ENCODE measurements at regions not wholly inside any gene's neighbourhood (a gene's known extent, or its start where the extent isn't known, plus 50 kb on each side); places are given as distances from the start of the nearest gene placed in this dataset.

DNA sequence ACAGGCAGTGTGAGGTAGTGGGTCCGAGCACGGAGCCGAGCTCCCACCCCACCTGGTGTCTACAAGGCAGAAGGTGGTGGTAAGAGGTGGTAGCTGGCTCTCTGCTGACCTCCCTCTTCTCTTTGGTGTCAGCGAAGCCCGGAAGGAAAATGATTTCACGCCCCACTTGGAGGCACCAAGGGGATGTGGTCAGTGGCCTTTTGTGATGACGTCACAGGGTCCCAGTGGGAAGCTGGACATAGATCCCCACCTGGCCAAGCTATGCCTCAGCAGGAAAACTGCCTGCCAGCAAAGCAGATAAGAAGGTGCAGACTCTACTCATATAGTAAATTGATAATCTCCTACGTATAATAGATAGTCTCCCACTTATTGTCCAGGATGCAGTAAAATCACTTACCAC, 183.7 kb upstream of the ALKAL2 start:
- no peak for DNase-seq

DNA sequence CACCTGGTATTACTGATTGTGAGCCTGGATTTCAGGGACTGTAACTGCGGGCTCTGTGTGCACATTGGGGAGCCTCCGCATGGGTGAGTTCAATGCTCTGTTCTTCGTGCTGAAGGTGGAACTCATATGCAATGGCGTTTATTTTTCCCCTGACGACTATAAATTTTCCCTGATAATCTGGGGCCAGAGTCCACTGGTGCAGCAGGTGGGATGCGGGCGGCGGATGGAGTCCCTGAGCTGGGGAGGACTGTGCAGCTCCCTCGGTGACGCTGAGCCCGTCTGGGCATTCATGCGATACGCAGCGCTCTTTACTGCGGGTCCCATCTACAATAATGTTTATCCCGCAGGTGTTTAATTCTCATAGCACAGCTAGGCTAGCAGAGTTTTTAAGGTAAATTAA, 181.6 kb upstream of the ALKAL2 start:
- DNase-seq: no peak

GRCh38 chr2:468648-469336, 180.9 kb upstream of the ALKAL2 start:
- DNase-seq: no peak

DNA sequence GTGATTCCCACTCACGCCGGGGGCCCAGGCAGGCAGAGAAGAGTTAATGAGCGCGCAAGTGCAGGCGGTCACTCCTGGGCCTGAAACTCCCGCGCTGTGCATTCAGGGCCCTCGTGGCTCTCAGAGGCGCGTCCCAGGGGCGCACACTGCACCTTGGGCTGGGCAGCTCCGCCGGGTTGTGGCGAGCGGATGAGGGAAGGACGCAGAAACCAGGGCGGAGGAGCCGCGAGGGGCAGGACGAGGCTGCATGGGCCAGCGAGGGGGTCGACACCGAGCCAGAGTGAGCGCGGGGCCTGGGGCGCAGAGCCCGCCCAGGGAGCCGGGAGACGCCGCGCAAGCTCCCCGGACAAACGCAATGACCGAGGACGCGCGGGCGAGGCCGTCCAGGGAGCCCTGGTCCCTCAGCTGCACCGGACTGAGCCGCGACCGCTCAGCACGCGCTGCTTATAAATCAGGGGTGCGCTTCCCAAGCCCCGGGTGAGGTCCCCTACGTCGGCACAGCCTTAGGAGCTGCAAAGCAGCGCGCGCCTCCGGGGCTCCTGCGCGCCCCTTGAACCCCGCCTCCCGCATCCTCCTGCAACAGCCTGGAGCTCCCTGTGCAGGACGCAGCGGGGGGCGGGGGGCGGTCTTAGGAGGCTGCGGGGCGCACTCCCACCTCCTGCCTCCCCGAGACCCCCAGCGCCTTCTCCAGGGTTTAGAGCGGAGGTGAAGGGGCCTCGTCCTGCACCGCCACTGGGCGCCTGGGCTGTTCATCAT, 180.2 kb upstream of the ALKAL2 start:
- no peak for DNase-seq

GRCh38 chr2:467543-467891, 179.6 kb upstream of the ALKAL2 start:
- no peak for DNase-seq

- no peak for DNase-seq
These were observed 179.2 kb upstream of the ALKAL2 start for GRCh38 chr2:467101-467500.

- no peak for DNase-seq
These were observed 176.8 kb upstream of the ALKAL2 start for GRCh38 chr2:464562-465309.

DNA sequence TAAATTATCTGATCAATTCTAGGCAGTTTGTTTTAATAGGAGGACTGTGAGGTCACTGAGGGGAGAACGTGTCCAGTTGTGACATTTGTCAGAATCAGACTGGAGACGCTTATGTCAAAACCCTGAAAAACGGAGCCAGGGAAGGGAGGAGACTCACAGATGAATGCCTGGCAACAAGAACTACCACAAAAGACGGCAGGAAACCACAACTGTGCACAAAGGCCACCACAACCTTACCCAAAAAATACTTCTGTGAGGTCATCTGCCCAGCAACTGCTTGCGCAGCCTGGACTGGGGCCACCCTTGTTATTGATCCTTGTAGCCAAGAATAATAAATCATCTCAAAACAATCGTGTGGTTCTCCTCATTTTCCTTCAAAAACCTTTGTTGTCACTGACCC, 173.0 kb upstream of the ALKAL2 start:
- no peak for DNase-seq

DNA sequence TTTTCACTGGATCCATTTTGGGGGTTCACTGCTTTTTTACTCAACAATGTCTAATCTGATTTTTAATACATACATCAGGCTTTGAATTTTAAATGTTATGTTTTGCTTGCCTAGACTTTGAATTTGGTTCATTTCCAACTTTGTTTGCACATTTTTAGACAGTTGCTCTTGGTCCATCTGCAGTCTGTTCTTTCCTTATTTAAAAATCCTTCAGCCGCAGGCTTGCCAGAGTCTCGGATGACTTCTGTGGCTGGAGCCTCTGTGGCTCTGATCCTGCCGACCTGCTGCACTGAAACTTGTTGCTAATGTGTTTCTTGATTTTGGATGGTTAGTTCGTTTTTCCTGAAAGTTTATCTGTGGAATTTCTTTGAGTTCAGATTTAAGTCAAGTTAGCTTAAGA, 172.0 kb upstream of the ALKAL2 start:
- no peak for DNase-seq

- DNase-seq: no peak
These were observed 170.5 kb upstream of the ALKAL2 start for GRCh38 chr2:458425-458815.

DNA sequence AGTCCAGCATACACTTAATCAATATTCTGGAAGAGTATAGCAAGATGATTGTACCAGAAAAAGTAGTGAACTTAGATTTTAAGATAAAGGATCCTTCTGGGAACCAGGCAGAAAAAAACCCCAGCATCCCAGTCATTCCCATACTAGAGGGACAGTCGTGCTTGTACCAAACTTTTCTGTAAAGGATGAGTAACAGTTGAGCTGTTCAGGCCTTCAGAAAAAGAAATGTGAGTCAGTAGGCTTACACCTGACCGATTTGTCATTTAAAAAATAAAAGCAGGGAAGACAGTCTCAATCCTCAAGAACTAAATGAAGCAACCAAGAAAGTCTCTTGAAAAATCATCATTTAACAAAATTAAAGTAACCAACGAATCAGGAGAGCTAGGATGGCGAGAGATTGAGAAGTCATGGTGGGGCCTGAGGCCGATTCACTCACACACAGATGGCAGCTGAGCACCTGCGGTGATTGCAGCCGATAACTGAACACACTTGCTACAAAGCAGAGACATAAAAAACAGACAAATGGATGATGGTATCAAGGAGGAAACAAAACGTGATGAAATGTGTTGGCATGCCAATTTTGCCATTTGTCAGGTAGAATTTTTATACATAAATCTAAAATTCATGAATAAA, 170.0 kb upstream of the ALKAL2 start:
- DNase-seq: no peak

- DNase-seq: no peak
These were observed 169.4 kb upstream of the ALKAL2 start for GRCh38 chr2:457262-457661.

DNA sequence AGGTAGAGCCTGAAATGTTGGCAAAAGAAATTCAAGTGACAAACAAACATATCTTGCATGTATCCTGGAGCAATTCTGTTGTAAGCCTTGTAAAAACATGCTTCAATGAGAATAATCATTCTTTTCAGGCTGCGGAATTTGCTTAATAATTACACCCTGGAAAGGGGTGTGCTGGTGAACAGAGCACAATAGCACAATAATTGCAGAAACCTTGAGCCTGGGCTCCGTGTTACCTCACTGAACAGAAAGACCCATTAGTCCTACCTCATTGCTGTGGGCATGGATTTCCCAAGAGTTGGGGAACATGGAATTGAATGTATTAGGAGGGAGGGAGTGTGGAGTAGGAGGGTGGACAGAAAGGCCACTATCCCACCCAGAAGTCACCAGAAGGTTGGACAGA, 168.0 kb upstream of the ALKAL2 start:
- no peak for DNase-seq

- no peak for DNase-seq
These were observed 167.3 kb upstream of the ALKAL2 start for GRCh38 chr2:455015-455705.

- DNase-seq: no peak
These were observed 165.2 kb upstream of the ALKAL2 start for GRCh38 chr2:453132-453531.

DNA sequence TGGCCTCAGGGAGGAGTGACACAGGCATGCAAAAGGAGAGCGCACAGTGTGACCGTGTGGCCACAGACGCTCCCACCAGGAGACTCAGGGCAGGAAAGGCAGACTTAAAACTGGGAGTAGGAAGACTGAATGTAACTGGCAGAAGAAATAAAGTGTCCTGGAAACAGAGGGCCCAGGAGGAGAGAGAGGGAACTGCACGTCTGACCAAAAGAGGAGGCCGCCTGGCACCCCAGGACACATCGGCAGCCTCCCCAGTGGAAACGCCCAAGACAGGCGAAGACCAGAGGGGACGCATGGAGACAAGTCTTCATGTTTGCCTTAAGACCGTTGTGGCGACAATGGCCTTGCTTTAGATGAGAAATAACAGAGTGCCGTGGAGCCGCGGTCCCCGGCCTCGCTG, 163.6 kb upstream of the ALKAL2 start:
- no peak for DNase-seq

GRCh38 chr2:449246-450067, 161.6 kb upstream of the ALKAL2 start:
- DNase-seq: no peak

- DNase-seq: no peak
These were observed 160.2 kb upstream of the ALKAL2 start for GRCh38 chr2:447902-448665.

DNA sequence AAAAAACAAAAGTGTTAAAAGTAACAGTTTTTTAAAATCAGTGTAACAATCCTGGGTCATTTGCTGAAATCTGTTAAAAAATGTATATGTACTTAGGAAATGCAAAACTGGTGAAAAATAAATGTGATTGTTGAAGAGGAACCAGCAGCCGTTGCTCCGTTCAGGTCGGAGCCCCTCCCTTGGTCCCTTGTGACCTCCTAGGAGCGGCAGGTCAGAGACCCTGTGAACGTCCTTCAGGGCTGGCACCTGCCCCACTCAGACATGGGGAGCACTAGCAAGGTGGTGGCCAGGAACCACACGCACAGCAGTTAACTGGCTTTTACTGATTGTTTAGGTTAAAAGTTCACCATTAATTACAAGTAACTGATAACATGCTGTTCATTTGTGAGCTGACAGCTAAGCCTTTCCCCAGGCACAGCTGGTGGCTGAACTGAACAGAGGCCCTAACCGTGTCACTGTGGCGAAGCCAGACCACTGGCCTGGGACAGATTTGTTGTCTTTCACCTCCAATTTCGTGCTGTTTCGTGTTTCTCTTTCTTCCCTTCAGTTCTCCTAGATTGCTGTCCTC, 159.2 kb upstream of the ALKAL2 start:
- DNase-seq: no peak

DNA sequence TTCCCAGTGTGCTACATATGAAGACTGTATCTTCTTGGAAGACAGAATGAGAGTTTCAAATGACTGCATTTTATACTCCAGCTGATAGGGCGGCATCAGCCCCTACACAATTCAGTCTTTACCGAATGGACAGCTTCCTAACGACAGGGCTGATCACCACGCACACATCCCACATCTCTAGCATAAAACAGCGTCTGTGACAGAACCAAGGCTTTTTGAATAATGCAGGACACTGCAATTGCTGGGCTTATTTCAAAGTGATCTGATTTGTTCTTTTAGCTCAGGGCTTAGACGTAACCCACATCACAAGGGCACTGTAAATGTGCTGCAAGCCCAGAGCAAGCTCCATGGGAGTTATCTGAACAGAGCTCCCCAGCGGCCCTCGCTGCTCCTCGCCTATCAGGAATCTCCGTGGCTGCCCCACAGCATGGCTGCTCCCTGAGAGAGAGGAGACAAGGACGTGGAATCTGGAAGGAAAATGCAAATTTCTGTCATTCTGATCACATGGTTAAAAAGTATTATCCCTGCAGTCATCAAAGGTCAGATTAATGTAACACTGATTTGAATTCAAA, 158.5 kb upstream of the ALKAL2 start:
- DNase-seq: no peak

DNA sequence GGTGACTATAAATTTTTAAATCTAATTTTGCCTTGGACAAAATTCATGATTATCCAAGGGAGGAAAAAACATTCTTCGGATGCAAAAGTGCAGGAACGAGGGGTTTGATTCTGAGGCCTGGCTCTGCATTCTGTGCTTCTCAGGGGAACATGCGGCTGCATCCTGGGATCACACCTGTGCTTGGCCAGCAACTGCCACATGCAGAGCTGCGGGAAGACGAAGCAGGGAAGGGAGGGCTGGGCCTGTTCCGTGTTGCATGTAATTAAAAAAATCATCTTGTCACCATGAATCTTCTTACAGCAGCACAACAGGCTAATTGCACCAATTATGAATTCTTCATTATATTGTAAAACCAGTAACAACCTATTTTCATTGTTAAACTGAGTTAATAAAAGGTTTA, 158.0 kb upstream of the ALKAL2 start:
- no peak for DNase-seq

All from activated CD4-positive, CD25-positive, alpha-beta regulatory T cell treated with anti-CD3 and anti-CD28 coated beads, Interleukin-2, amount 50 U/mL, for 72 hours (primary cell).